Right cardiac atrium (tissue), 5 donors: ENCODE measurements at regions not wholly inside any gene's neighbourhood (a gene's known extent, or its start where the extent isn't known, plus 50 kb on each side); places are given as distances from the start of the nearest gene placed in this dataset.

Experiments used
- ATAC-seq, 2 donors: fragments of 200-7000 bp; cut with Tn5 transposase; one replicate each; pipeline versions ENCODE4 v1.8.0 to v1.9.1; 2020; ENCODE audit warnings: moderate library complexity in 2 of 2, mild to moderate bottlenecking in 1 of 2
- DNase-seq, 3 donors: peaks; one replicate each; pipeline ENCODE4 v3.0.0-alpha.2; 2020
- H3K27ac ChIP-seq: one replicate; pipeline ENCODE4 v1.5.1; 2013; ENCODE audit warnings: mild to moderate bottlenecking, low read length, control low read depth, moderate library complexity
- H3K27me3 ChIP-seq: one replicate; pipeline ENCODE4 v1.6.1; 2013; ENCODE audit not compliant: control insufficient read depth, insufficient read depth
- H3K4me1 ChIP-seq: one replicate; pipeline ENCODE4 v1.6.1; 2013; ENCODE audit warnings: low read length; ENCODE audit not compliant: control insufficient read depth, insufficient read depth
- H3K4me3 ChIP-seq: one replicate; pipeline ENCODE4 v1.5.1; 2013; ENCODE audit warnings: low read length, control low read depth
- H3K9me3 ChIP-seq: one replicate; pipeline ENCODE4 v1.6.1; 2013; ENCODE audit warnings: low read length; ENCODE audit not compliant: control insufficient read depth
- WGBS: extraction: QIAGEN DNeasy Blood & Tissue Kit; methylation state at CpG from one replicate; pipeline ENCODE4 v1.1.7; 2013; 5-methylcytosine and 5-hydroxymethylcytosine counted together
- intact Hi-C, 4 donors: fragments of 100-400 bp; cut with DNase I; formaldehyde crosslinking; loops; one replicate each; pipeline versions ENCODE4 v1.11.0 to v1.14.0; 2022 to 2023
- donor health status: healthy with polysubstance abuse.
- donor health status: DM: no; HTN: yes; CAD: no.
- donor health status: DM: no; HTN: no; CAD: no.
- donor health status: DM: no; HTN: yes; CAD: no; lungs with severe emphysema.
- donor health status: DM: yes; HTN: yes; CAD: no.

- ATAC-seq (no peak), DNase-seq (no peak)
- H3K27ac ChIP-seq, result no peak overlapping the region
- intact Hi-C loops, result no loop called here
- no peak overlapping the region for H3K4me3 ChIP-seq
- no peaks in the 10 kb centered on the region for H3K4me1 ChIP-seq
- H3K27me3 ChIP-seq, result no peaks in the 10 kb centered on the region
- no peaks in the 10 kb centered on the region for H3K9me3 ChIP-seq
- 42% methylated on average over 2 of the region's 2 CpGs for WGBS
Observed at GRCh38 chr18:73728657-73729056, 419.0 kb downstream of the FBXO15 start.

DNA sequence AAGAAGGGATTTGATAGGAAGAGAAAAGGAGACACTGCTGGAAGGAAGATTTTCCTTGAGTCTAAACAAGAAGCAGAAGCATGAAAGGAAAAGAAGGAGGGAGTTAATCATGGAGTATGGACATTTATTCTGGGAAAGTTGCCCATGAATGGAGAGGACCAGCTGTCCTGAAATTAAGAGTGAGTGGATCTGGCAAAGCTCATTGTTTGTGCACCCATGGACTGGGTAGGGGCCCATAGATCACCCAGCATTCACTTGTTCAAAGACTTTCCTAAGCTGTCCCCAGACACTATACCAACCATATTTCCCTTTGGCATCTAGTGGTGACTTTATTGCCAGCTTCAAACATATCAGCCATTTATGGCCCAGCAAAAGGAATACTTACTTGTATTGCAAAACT is 422.7 kb downstream of the FBXO15 start:
- no peak overlapping the region for H3K27ac ChIP-seq
- no peak overlapping the region for H3K4me3 ChIP-seq
- intact Hi-C loops, result no loop called here
- H3K9me3 ChIP-seq, result no peaks in the 10 kb centered on the region
- H3K4me1 ChIP-seq, result no peaks in the 10 kb centered on the region
- DNase-seq (no peak), ATAC-seq (no peak)
- H3K27me3 ChIP-seq, result no peaks in the 10 kb centered on the region

GRCh38 chr18:73719611-73720010 is 428.0 kb downstream of the FBXO15 start:
- 85% methylated on average over 2 of the region's 2 CpGs for WGBS
- Histone ChIP-seq H3K9me3 (no peaks in the 10 kb centered on the region), H3K27me3 (no peaks in the 10 kb centered on the region), H3K4me1 (no peaks in the 10 kb centered on the region), H3K27ac (no peak overlapping the region), H3K4me3 (no peak overlapping the region)
- intact Hi-C loops, result no loop called here
- DNase-seq (no peak), ATAC-seq (no peak)

DNA sequence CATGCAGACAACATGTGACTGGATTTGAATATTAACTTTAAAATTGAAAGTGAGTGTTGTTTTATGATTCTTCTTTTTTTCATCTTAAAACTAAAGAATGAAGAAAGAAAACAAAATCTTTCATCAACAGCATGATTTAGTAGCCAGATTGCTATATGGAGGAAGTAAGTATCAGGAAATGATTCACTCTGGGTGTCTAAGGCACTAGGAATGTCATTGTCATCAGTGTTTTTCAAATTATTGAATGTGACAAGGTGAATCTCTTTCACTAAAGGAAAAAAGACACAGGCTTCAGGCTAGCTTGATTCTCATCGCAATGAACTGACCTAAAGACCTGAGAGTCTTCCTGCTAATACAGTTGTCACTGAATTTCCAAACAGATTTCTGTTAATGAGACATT is 430.1 kb downstream of the FBXO15 start:
- WGBS, result 78% methylated on average over 1 of the region's 1 CpG
- H3K4me3 ChIP-seq, result no peak overlapping the region
- H3K9me3 ChIP-seq, result no peaks in the 10 kb centered on the region
- H3K4me1 ChIP-seq, result no peaks in the 10 kb centered on the region
- ATAC-seq (no peak), DNase-seq (no peak)
- H3K27me3 ChIP-seq, result no peaks in the 10 kb centered on the region
- intact Hi-C loops, result no loop called here
- H3K27ac ChIP-seq, result no peak overlapping the region

- DNase-seq (peak; percentile 27 to 64 (median 56)), ATAC-seq (peak; percentile 79 to 83)
- Histone ChIP-seq H3K4me3 (peak overlapping the region; percentile 3), H3K9me3 (no peaks in the 10 kb centered on the region), H3K27ac (no peak overlapping the region), H3K4me1 (no peaks in the 10 kb centered on the region), H3K27me3 (no peaks in the 10 kb centered on the region)
- 24% methylated on average over 20 of the region's 20 CpGs for WGBS
- intact Hi-C loops, result no loop called here
Observed at GRCh38 chr18:73715210-73715670, 432.4 kb downstream of the FBXO15 start.

GRCh38 chr18:73714466-73714865 is 433.2 kb downstream of the FBXO15 start:
- Histone ChIP-seq H3K27ac (no peak overlapping the region), H3K9me3 (no peaks in the 10 kb centered on the region), H3K27me3 (no peaks in the 10 kb centered on the region), H3K4me3 (no peak overlapping the region), H3K4me1 (no peaks in the 10 kb centered on the region)
- ATAC-seq (no peak), DNase-seq (no peak)
- intact Hi-C loops, result no loop called here
- 71% methylated on average over 6 of the region's 6 CpGs for WGBS

- whole genome bisulfite sequencing, result 45% methylated on average over 2 of the region's 2 CpGs
- H3K4me3 ChIP-seq, result no peak overlapping the region
Observed at GRCh38 chr18:73711256-73711655, 436.4 kb downstream of the FBXO15 start.

GRCh38 chr18:73708591-73708990 is 439.0 kb downstream of the FBXO15 start:
- no peak overlapping the region for H3K4me3 ChIP-seq
- no peak overlapping the region for H3K27ac ChIP-seq
- ATAC-seq, result no peak
- H3K27me3 ChIP-seq, result no peaks in the 10 kb centered on the region
- DNase-seq, result no peak
- no peaks in the 10 kb centered on the region for H3K4me1 ChIP-seq
- intact Hi-C loops, result no loop called here
- no peaks in the 10 kb centered on the region for H3K9me3 ChIP-seq
- WGBS, result 81% methylated on average over 5 of the region's 5 CpGs

More at GRCh38 chr18:73711256-73711655, 436.4 kb downstream of the FBXO15 start:
- DNase-seq (no peak), ATAC-seq (no peak)
- intact Hi-C loops, result no loop called here
- Histone ChIP-seq H3K9me3 (no peaks in the 10 kb centered on the region), H3K27me3 (no peaks in the 10 kb centered on the region), H3K27ac (no peak overlapping the region), H3K4me1 (no peaks in the 10 kb centered on the region)

DNA sequence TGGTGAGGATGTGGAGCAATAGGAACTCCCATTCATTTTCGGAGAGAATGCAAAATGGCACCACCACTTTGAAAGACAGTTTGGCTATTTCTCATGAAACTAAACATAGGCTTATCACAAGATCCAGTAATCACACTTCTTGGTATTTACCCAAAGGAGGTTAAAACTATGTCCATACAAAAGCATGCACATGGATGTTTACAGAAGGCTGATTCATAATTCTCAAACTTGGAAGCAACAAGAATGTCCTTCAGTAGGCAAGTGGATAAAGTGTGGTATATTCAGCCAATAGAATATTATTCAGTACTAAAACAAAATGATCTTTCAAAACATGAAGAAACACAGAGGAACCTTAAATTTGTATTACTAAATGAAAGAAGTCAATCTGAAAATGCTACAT is 440.6 kb downstream of the FBXO15 start:
- WGBS, result 89% methylated on average over 1 of the region's 1 CpG

DNA sequence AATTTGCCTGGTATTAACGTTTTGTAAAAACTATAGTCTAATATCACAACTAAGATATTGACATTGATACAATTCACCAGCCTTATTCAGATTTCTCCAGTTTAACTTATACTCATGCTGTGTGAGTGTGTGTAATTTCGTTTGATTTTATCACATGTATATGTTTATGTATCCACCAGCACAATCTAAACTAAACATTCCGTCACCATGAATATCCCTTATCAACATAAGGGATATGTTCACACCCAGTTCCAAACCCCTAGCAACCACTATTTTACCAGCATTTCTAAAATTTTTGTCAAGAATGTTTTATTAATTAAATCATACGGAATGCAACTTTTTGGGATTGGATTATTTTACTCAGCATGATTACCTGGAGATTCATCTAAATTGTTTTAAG is 450.3 kb downstream of the FBXO15 start:
- intact Hi-C loops, result no loop called here
- 58% methylated on average over 4 of the region's 4 CpGs for WGBS
- no peaks in the 10 kb centered on the region for H3K9me3 ChIP-seq
- no peaks in the 10 kb centered on the region for H3K4me1 ChIP-seq
- no peaks in the 10 kb centered on the region for H3K27me3 ChIP-seq
- no peak overlapping the region for H3K27ac ChIP-seq
- no peak overlapping the region for H3K4me3 ChIP-seq
- ATAC-seq (no peak), DNase-seq (no peak)

More for the DNA sequence above, 440.6 kb downstream of the FBXO15 start:
- no peak for DNase-seq
- intact Hi-C loops, result no loop called here
- H3K27me3 ChIP-seq, result no peaks in the 10 kb centered on the region
- H3K27ac ChIP-seq, result no peak overlapping the region
- ATAC-seq, result no peak
- H3K9me3 ChIP-seq, result no peaks in the 10 kb centered on the region
- H3K4me1 ChIP-seq, result no peaks in the 10 kb centered on the region
- no peak overlapping the region for H3K4me3 ChIP-seq

DNA sequence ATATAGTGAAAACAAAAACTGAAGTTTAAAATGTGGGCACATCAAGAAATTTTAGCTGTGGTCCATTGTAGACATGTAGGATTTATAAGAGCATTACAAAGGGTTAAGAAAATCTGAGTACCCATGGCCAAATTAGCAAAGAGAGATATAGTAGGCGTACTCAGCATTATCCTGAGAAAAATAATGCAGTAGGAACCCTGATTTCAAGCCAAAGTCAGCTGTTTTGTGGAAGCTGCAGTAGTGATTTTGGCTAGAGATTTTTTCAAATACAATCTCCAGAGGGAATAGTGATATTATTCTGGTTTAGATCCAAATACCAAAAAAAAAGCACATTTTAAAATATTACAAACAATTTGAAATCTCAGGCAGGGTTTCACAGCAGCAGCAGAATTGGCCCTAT is 450.9 kb downstream of the FBXO15 start:
- intact Hi-C loops, result no loop called here
- Histone ChIP-seq H3K27ac (no peak overlapping the region), H3K4me1 (peaks cover 1% of the 10 kb centered on the region), H3K9me3 (no peaks in the 10 kb centered on the region), H3K4me3 (no peak overlapping the region), H3K27me3 (no peaks in the 10 kb centered on the region)
- DNase-seq (no peak), ATAC-seq (peak in 1 of 2 donors; percentile 38)
- WGBS, result 48% methylated on average over 1 of the region's 1 CpG

DNA sequence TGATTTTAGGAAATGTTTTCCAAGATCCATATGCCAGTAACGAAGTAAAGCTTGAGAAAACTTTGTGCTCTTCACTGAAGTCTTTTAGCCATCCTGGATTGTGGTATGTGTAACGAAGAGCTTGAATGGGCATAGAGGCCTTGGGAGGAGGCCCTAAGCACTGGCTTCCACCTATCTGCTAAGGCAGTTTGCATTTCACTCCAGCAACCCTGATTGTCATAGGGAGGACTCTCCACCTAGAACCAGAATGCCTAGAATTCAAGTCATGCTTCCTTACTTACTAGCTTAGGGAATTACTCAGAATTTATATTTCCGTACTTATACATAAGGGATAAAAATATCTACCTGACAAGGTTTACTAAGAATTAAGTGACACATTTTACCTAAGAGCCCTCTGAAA is 451.5 kb downstream of the FBXO15 start:
- Histone ChIP-seq H3K9me3 (no peaks in the 10 kb centered on the region), H3K27me3 (no peaks in the 10 kb centered on the region), H3K4me1 (peaks cover 5% of the 10 kb centered on the region), H3K27ac (no peak overlapping the region), H3K4me3 (no peak overlapping the region)
- WGBS, result 87% methylated on average over 3 of the region's 3 CpGs
- DNase-seq, result no peak
- intact Hi-C loops, result no loop called here
- no peak for ATAC-seq
